ENCODE measurements at regions not wholly inside any gene's neighbourhood (a gene's known extent, or its start where the extent isn't known, plus 50 kb on each side); places are given as distances from the start of the nearest gene placed in this dataset.

- TF ChIP-seq CTCF (IDR thresholded peaks at IDR 0.05) (no peak), POLR2A (IDR thresholded peaks at IDR 0.05) (no peak)
These were observed 109.4 kb downstream of the CARTPT start for GRCh38 chr5:71828291-71829040.
